AG09309 (cell line): ENCODE measurements at regions not wholly inside any gene's neighbourhood (a gene's known extent, or its start where the extent isn't known, plus 50 kb on each side); places are given as distances from the start of the nearest gene placed in this dataset.
A peak's percentile ranks its signal among the peaks of the same experiment; 100 is the strongest.

Source experiments
- DNase-seq: peaks from one replicate; pipeline ENCODE4 v3.0.0-alpha.2; 2010; ENCODE audit warnings: low read depth
- H3K4me3 ChIP-seq: 2 replicates; pipeline ENCODE4 v1.5.1; 2011; ENCODE audit warnings: mild to moderate bottlenecking, low read depth, low read length, moderate library complexity; ENCODE audit not compliant: control insufficient read depth
- TF ChIP-seq, protein P1 (sequence below): IDR thresholded peaks from 2 replicates; pipeline ENCODE4 v1.5.1; 2011; ENCODE audit warnings: mild to moderate bottlenecking, low read depth, low read length, inconsistent platforms; ENCODE audit not compliant: insufficient read depth, control insufficient read depth; ENCODE audit errors: missing control alignments

DNA sequence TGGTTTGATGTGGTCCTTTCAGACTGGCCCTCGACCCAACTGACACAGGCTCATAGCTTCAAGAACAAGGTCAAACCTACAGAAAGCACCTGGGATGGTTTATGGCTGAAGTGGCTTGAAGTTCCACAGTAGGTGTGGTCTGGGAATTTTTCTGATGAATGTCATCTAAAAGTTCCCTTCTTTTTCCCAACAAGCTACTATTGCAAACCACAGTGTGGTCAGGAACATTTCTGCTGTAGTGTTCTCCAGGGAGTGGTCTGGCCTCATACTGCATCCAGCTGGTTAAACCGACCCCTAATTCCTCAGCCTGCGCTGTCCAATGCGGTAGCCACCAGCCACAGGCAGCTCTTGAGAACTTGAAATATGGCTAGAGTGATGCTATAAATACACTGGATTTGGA, 92.7 kb downstream of the FAM124B start:
- DNase-seq, result no peak
- H3K4me3 ChIP-seq, result no peak overlapping the region
- TF ChIP-seq, protein P1, sequence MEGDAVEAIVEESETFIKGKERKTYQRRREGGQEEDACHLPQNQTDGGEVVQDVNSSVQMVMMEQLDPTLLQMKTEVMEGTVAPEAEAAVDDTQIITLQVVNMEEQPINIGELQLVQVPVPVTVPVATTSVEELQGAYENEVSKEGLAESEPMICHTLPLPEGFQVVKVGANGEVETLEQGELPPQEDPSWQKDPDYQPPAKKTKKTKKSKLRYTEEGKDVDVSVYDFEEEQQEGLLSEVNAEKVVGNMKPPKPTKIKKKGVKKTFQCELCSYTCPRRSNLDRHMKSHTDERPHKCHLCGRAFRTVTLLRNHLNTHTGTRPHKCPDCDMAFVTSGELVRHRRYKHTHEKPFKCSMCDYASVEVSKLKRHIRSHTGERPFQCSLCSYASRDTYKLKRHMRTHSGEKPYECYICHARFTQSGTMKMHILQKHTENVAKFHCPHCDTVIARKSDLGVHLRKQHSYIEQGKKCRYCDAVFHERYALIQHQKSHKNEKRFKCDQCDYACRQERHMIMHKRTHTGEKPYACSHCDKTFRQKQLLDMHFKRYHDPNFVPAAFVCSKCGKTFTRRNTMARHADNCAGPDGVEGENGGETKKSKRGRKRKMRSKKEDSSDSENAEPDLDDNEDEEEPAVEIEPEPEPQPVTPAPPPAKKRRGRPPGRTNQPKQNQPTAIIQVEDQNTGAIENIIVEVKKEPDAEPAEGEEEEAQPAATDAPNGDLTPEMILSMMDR, result no peak

DNA sequence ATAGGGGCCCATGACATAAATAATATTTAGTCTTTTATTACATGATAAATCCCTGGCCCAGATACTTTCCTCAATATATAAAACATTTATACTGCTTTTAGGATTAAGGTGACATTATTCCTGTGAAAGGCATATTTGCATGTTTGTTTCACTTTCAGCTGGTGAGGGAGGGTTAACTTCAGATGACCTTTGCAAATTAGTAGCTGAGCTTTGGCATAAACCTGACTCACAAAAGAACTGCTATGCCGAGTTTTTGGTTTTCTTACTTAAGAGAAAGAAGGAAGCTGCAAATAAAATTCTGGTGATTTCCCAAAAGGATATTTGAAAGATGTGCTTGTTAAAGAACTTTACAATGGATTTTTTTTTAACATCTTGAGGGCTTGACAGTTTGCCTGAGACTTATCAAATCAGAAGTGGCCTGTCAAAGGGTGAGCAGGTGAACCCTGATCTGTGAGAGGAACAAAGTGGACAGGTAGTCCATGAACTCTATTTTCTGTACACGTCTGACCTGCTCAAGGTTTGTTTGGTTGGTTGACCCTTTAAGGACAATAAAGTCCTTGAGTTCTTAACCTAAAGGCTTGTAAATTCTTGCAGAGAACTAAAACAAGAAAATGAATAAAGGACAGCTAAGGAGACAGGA, 93.5 kb downstream of the FAM124B start:
- TF ChIP-seq, protein P1, result no peak
- no peak for DNase-seq
- H3K4me3 ChIP-seq, result no peak overlapping the region

DNA sequence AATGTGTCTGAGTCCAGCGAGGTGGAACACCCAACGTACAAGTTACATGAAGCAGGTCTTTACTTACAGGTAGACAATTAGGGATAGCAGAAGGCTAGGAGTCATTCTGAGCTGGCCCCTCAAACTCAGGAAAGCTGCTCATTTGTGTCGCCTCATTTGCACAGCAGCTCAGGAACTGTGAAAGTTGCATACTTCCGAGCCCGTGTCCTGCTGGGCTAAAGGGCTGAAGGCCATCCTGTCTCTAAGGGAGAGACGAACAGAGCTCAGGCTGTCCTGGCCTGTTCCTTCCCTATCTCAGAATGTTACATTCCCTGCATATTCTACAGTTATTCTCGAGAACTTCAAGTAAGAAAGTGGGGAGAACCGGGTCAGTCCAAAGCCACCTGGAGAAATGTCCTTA, 99.0 kb downstream of the FAM124B start:
- TF ChIP-seq, protein P1, result no peak
- DNase-seq, result no peak
- H3K4me3 ChIP-seq, result no peak overlapping the region

DNA sequence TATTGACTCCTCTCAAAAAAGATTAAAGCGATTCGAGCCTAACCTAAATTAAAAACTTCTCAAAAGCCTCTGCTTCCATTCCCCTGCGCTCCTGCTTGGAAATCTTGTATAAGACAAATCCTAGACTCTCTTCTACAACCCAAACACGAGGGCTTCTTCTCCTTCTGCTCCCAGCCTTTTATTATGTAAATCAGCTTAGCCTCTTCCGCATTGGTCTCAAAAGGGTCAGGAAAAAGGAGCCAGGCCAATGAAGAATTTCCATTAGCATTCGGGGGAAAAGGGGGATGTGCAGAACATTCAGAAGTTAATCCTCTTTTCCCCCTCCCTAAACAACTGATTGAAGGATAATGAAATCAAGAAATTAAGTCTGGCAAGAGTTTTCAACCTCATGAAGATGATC, 107.9 kb downstream of the FAM124B start:
- TF ChIP-seq, protein P1, result no peak
- DNase-seq, result no peak

DNA sequence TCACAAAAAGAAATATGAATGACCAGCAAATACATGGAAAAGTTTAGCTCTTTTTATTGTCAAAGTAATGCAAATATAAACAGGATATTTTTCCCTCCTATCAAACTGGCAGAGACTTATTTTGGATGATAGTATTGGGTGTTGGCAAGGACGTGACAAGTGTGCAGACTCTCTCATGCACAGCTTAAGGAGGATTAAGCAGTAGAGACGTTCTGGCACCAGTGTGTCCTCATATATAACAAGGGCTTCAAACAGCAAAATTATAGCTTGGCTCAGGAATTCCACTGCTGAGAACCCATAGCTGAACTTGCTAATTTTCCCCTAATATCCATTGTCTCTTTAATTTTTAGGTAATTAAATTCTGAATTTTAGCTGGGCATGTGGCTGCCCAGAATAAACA, 114.4 kb downstream of the FAM124B start:
- no peak overlapping the region for H3K4me3 ChIP-seq
- no peak for DNase-seq
- TF ChIP-seq, protein P1, result no peak

More for the DNA sequence above, 107.9 kb downstream of the FAM124B start:
- no peak overlapping the region for H3K4me3 ChIP-seq

DNA sequence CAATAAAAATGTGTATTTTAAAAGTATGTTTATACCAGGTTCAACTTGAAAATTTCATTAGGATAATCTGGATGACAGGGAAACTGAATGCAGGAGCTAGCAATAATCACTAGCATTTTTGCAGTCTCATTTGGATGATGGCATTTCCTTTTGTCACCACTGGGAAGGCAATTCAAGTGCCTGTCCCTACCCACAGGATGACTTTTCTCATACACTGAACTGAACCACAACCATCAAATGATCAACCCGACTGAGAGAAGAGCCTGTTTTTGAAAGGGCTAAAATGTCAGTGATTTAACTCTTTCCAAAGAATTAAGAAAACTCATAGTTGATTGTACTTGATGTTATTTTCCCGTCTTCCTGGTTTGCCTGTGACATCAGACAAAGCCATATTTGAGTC, 115.0 kb downstream of the FAM124B start:
- TF ChIP-seq, protein P1, result no peak
- no peak overlapping the region for H3K4me3 ChIP-seq
- no peak for DNase-seq

DNA sequence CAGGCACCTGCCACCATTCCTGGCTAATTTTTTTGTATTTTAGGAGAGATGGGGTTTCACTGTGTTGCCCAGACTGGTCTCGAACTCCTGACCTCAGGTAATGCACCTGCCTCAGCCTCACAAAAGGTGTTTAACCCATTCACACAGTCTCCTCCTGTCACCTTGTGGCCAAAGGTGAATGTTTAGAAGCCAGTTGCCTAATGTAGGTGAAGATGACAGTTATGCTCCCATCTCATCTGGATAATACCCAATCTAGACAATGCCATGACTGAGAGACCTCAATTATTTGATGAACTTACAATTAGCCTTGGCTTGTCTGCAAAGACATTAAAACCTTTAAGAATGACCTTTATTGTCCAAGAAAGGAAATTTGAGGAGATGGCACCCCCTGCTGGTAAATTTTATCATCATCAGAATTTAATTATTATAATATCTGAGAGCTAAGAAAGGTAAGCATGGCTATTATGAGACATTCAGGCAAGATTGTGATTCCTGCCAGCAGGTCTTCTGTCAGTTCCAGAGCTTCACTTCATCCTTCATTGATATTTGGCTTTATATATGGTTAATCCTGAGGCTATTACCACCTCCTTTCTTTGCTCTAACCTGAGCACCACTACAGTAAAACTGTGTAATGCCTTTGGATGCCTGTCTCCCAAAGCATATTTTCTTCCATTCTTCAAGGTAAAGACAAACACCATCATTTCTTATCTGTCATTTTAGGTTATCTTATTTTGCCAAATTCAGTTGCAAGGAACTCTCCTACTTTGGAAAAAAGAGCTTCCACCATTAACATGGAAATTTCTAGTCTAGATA, 117.6 kb downstream of the FAM124B start:
- TF ChIP-seq, protein P1, result peak; percentile 58
- no peak for DNase-seq
- H3K4me3 ChIP-seq, result no peak overlapping the region
